ENCODE measurements at regions not wholly inside any gene's neighbourhood (a gene's known extent, or its start where the extent isn't known, plus 50 kb on each side); places are given as distances from the start of the nearest gene placed in this dataset.

DNA sequence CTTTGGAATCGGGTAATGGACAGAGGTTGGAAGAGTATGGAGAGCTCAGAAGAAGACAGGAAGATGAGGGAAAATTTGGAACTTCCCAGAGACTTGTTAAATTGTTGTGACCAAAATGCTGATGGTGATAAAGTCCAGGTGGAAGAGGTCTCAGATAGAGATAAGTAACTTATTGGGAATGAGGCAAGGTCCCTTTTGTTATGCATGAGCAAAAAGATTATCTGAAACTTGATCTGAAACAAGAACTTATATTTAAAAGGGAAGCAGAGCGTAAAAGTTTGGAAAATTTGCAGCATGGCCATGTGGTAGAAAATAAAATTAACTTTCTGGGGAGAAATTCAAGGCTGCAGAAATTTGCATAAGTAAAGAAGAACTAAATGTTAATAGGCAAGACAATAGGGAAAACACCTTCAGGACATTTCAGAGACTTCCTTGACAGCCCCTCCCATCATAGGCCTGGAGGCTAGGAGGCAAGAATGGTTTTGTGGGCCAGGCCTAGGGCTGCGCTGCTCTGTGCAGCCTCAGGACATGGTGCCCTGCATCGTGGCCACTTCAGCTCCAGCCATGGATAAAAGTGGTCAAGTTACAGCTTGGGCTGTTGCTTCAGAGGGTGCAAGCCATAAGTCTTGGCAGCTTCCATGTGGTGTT, 425.7 kb upstream of the PRICKLE1 start:
- Mint-ChIP-seq H3K4me1 (ENCODE audit: low read depth) (no peaks in the 10 kb centered on the region), H3K27me3 (ENCODE audit: insufficient read depth) (no peaks in the 10 kb centered on the region), H3K4me3 (no peak overlapping the region), H3K27ac (no peak overlapping the region), H3K36me3 (ENCODE audit: low read depth) (no peaks in the 10 kb centered on the region), H3K9me3 (no peaks in the 10 kb centered on the region)
- TF ChIP-seq, protein P1, sequence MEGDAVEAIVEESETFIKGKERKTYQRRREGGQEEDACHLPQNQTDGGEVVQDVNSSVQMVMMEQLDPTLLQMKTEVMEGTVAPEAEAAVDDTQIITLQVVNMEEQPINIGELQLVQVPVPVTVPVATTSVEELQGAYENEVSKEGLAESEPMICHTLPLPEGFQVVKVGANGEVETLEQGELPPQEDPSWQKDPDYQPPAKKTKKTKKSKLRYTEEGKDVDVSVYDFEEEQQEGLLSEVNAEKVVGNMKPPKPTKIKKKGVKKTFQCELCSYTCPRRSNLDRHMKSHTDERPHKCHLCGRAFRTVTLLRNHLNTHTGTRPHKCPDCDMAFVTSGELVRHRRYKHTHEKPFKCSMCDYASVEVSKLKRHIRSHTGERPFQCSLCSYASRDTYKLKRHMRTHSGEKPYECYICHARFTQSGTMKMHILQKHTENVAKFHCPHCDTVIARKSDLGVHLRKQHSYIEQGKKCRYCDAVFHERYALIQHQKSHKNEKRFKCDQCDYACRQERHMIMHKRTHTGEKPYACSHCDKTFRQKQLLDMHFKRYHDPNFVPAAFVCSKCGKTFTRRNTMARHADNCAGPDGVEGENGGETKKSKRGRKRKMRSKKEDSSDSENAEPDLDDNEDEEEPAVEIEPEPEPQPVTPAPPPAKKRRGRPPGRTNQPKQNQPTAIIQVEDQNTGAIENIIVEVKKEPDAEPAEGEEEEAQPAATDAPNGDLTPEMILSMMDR (IDR thresholded peaks at IDR 0.05): no peak
- no peak for DNase-seq

DNA sequence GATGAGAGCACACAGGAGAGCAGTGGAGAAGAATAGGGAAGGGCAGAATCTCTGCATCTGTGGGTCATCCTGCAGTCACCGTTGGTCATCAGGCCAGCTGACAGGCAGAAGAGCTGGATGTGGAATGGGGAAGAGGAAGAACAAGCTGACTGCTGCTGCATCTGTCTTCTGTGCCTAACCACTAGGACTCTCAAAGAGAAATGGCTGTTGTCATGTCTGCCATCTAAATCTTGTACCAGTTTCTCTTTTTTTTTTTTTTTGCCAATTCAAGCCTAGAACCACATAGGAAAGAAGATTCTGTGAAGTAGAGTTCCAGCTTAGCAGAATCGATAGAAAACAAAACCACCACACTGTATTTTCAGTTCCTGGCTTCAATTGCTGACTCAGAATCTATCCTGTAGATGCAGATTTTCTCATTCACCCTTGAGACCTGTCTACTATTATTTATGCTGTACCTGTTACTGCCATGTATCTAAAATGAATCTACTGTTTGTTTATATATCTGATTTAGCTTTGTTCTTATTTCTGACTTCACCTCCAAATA, 421.9 kb upstream of the PRICKLE1 start:
- no peak for DNase-seq
- no peak overlapping the region for H3K4me3 Mint-ChIP-seq
- TF ChIP-seq, protein P1 (IDR thresholded peaks at IDR 0.05): no peak
- no peaks in the 10 kb centered on the region for H3K4me1 Mint-ChIP-seq (ENCODE audit: low read depth)
- no peaks in the 10 kb centered on the region for H3K27me3 Mint-ChIP-seq (ENCODE audit: insufficient read depth)
- no peaks in the 10 kb centered on the region for H3K36me3 Mint-ChIP-seq (ENCODE audit: low read depth)
- H3K27ac Mint-ChIP-seq: no peak overlapping the region
- no peaks in the 10 kb centered on the region for H3K9me3 Mint-ChIP-seq

DNA sequence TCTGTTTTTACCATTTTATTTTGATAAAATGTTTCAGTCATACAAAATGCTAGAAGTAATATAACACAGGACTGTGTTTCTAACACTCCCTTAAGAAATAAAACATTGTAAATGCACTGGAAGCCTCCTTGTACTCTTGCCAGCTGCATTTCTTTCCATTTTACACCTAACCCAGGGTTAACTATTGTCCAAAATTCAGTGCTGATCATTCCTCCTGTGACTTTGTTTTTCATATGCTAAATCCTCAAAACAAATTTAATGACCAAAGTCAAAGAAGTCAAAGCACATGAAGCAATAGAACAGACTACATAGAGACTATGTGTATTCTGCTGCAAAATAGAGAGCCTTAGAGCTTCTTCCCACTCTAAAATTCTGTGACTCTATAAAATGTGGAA, 420.3 kb upstream of the PRICKLE1 start:
- no peak for DNase-seq
- H3K4me3 Mint-ChIP-seq: no peak overlapping the region
- no peaks in the 10 kb centered on the region; the same call in 1 of the 2 replicates for H3K9me3 Mint-ChIP-seq
- TF ChIP-seq, protein P1 (IDR thresholded peaks at IDR 0.05): no peak
- no peak overlapping the region for H3K27ac Mint-ChIP-seq
- H3K4me1 Mint-ChIP-seq (ENCODE audit: low read depth): no peaks in the 10 kb centered on the region
- H3K27me3 Mint-ChIP-seq (ENCODE audit: insufficient read depth): no peaks in the 10 kb centered on the region
- H3K36me3 Mint-ChIP-seq (ENCODE audit: low read depth): no peaks in the 10 kb centered on the region

DNA sequence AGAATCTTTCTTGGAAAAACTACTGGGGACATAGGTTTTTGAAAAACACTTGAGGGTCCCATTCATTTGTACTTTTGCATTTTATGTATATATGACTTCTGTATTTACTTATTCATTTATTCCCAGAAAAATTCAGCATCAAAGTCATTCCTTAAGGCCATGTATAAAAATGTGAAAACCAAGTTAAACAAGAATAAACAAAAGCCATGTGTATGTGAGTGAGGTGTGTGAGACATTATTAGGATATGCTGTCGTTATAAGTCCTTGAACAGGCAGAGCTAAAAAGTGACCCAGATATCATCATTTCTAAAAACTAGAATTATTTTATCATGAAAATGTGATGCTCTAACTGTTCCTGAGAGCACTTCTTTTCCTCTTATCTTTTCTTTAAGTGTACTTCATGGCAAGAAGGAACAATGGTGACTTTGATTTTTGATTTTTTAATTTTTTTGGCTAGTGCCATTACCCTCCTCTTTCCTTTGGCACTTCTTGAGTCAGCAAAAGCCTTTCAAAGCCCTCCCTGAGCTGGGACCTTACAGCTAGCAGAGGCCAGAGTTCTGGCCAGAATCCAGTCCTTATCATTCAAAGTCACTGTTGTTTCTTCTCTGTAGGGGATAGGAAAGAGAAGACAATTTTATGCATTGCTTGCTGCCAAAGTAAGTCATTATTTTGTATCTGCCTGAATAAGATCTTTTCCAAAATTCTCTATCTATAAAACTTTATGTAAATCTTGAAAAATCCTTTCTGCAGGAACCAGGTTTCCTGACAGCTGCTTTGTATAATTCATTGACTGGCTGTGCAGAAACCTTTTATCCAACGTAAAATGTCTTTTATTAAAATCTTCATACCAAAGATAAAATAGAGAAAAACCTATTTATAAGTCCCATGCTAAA, 419.7 kb upstream of the PRICKLE1 start:
- Mint-ChIP-seq H3K27me3 (ENCODE audit: insufficient read depth) (no peaks in the 10 kb centered on the region), H3K36me3 (ENCODE audit: low read depth) (no peaks in the 10 kb centered on the region), H3K4me1 (ENCODE audit: low read depth) (no peaks in the 10 kb centered on the region), H3K4me3 (no peak overlapping the region), H3K27ac (no peak overlapping the region), H3K9me3 (no peaks in the 10 kb centered on the region; the same call in 1 of the 2 replicates)
- TF ChIP-seq, protein P1 (IDR thresholded peaks at IDR 0.05): no peak
- no peak for DNase-seq

DNA sequence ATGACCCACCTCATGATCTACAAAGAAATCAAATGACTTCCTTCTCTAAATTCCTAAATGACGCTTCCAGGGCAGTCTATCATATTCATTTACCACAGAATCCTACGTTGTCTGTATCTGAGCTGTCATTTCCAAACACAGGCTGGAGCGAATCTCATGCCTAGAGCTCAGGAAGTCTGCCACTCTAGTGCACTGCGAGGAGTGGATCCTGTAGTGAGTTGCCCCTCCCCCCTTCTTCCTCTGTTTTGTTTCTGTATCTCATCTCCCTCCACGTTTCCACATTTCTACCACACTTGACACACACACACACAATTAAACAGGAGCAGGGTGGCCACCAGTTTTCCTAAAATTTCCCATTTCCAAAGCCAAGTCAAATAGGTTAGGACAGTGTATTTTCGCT, 415.4 kb upstream of the PRICKLE1 start:
- Mint-ChIP-seq H3K4me1 (ENCODE audit: low read depth) (no peaks in the 10 kb centered on the region), H3K27me3 (ENCODE audit: insufficient read depth) (no peaks in the 10 kb centered on the region), H3K4me3 (no peak overlapping the region), H3K27ac (no peak overlapping the region), H3K36me3 (ENCODE audit: low read depth) (no peaks in the 10 kb centered on the region), H3K9me3 (peaks cover 3% of the 10 kb centered on the region; the same call in 1 of the 2 replicates)
- no peak for DNase-seq
- TF ChIP-seq, protein P1 (IDR thresholded peaks at IDR 0.05): no peak
